Vagina (tissue), 2 donors: ENCODE measurements at regions not wholly inside any gene's neighbourhood (a gene's known extent, or its start where the extent isn't known, plus 50 kb on each side); places are given as distances from the start of the nearest gene placed in this dataset.

Source experiments
- DNase-seq, 2 donors: peaks; one replicate each; pipeline ENCODE4 v3.0.0-alpha.2; 2017; ENCODE audit errors: extremely low spot score in 2 of 2
- H3K27ac ChIP-seq: fragments of 200-600 bp; sonication (generic); one replicate; pipeline ENCODE4 v1.5.1; 2019
- H3K27me3 ChIP-seq: fragments of 200-600 bp; sonication (generic); one replicate; pipeline ENCODE4 v1.5.1; 2019
- H3K36me3 ChIP-seq, 2 donors: fragments of 200-600 bp; sonication (generic); one replicate each; pipeline ENCODE4 v1.5.1; 2017 to 2019
- H3K4me1 ChIP-seq: fragments of 200-600 bp; sonication (generic); one replicate; pipeline ENCODE4 v1.5.1; 2019
- H3K4me3 ChIP-seq, 2 donors: fragments of 200-600 bp; sonication (generic); 1 replicate in 1 of 2; 2 replicates in 1 of 2; pipeline ENCODE4 v1.5.1; 2016 to 2019
- H3K9me3 ChIP-seq: fragments of 200-600 bp; sonication (generic); one replicate; pipeline ENCODE4 v1.5.1; 2019
- CTCF ChIP-seq, 3 experiments: fragments of 450-650 bp in 2 of 3; fragments of 200-600 bp in 1 of 3; sonication (generic) in 1 of 3; IDR thresholded peaks; one replicate each; pipeline ENCODE4 v1.5.1; 2017 to 2019; ENCODE audit warnings: antibody characterized with exemption in 3 of 3, mild to moderate bottlenecking in 2 of 3, moderate library complexity in 2 of 3
- POLR2A ChIP-seq, 2 donors: fragments of 450-650 bp; IDR thresholded peaks; one replicate each; pipeline ENCODE4 v1.6.1; 2017; ENCODE audit warnings: antibody characterized with exemption in 2 of 2, mild to moderate bottlenecking in 2 of 2, moderate library complexity in 2 of 2
- POLR2AphosphoS5 ChIP-seq, 2 donors: sonication (generic); formaldehyde crosslinking; IDR thresholded peaks; one replicate each; pipeline ENCODE4 v1.9.0; 2017; ENCODE audit warnings: antibody characterized with exemption in 2 of 2, mild to moderate bottlenecking in 2 of 2, low read depth in 1 of 2; ENCODE audit not compliant: insufficient read depth in 1 of 2
- intact Hi-C: fragments of 100-400 bp; cut with DNase I; formaldehyde crosslinking; loops from one replicate; pipeline ENCODE4 v1.15.1; 2023

GRCh38 chr7:89975577-89975976 is 178.7 kb upstream of the STEAP1 start:
- Histone ChIP-seq H3K27me3 (no peaks in the 10 kb centered on the region), H3K27ac (no peak overlapping the region), H3K36me3 (no peaks in the 10 kb centered on the region), H3K4me1 (no peaks in the 10 kb centered on the region), H3K9me3 (no peaks in the 10 kb centered on the region), H3K4me3 (no peak overlapping the region)
- DNase-seq = no peak
- intact Hi-C loops = no loop called here
- TF ChIP-seq CTCF (IDR thresholded peaks at IDR 0.05) (no peak), POLR2AphosphoS5 (IDR thresholded peaks at IDR 0.05; ENCODE audit: insufficient read depth in 1 of 2, low read depth in 1 of 2) (no peak)

GRCh38 chr7:89987665-89988064 is 166.6 kb upstream of the STEAP1 start:
- no peak overlapping the region for H3K27ac ChIP-seq
- no peak overlapping the region for H3K4me3 ChIP-seq
- intact Hi-C loops = no loop called here
- no peak for DNase-seq
- no peaks in the 10 kb centered on the region for H3K36me3 ChIP-seq
- TF ChIP-seq CTCF (IDR thresholded peaks at IDR 0.05) (no peak), POLR2AphosphoS5 (IDR thresholded peaks at IDR 0.05; ENCODE audit: insufficient read depth in 1 of 2, low read depth in 1 of 2) (no peak), POLR2A (IDR thresholded peaks at IDR 0.05) (no peak)
- H3K9me3 ChIP-seq = no peaks in the 10 kb centered on the region
- no peaks in the 10 kb centered on the region for H3K27me3 ChIP-seq
- no peaks in the 10 kb centered on the region for H3K4me1 ChIP-seq

- no peaks in the 10 kb centered on the region for H3K36me3 ChIP-seq
Observed at GRCh38 chr7:89988074-89988473, 166.2 kb upstream of the STEAP1 start.

GRCh38 chr7:89989454-89989853 is 164.8 kb upstream of the STEAP1 start:
- Histone ChIP-seq H3K27ac (no peak overlapping the region), H3K36me3 (no peaks in the 10 kb centered on the region), H3K9me3 (no peaks in the 10 kb centered on the region), H3K27me3 (no peaks in the 10 kb centered on the region), H3K4me3 (no peak overlapping the region), H3K4me1 (no peaks in the 10 kb centered on the region)
- no peak for TF ChIP-seq CTCF (IDR thresholded peaks at IDR 0.05)
- no peak for TF ChIP-seq POLR2A (IDR thresholded peaks at IDR 0.05)
- no peak for TF ChIP-seq POLR2AphosphoS5 (IDR thresholded peaks at IDR 0.05; ENCODE audit: insufficient read depth in 1 of 2, low read depth in 1 of 2)
- intact Hi-C loops = no loop called here
- no peak for DNase-seq

More at GRCh38 chr7:89988074-89988473, 166.2 kb upstream of the STEAP1 start:
- no peak overlapping the region for H3K27ac ChIP-seq
- no peaks in the 10 kb centered on the region for H3K27me3 ChIP-seq
- intact Hi-C loops = no loop called here
- no peak for DNase-seq
- no peak overlapping the region for H3K4me3 ChIP-seq
- TF ChIP-seq POLR2A (IDR thresholded peaks at IDR 0.05) = no peak
- TF ChIP-seq CTCF (IDR thresholded peaks at IDR 0.05) = no peak
- TF ChIP-seq POLR2AphosphoS5 (IDR thresholded peaks at IDR 0.05; ENCODE audit: insufficient read depth in 1 of 2, low read depth in 1 of 2) = no peak
- no peaks in the 10 kb centered on the region for H3K9me3 ChIP-seq
- H3K4me1 ChIP-seq = no peaks in the 10 kb centered on the region

GRCh38 chr7:89994483-89994882 is 159.8 kb upstream of the STEAP1 start:
- H3K27ac ChIP-seq = no peak overlapping the region
- no peaks in the 10 kb centered on the region for H3K9me3 ChIP-seq
- intact Hi-C loops = no loop called here
- no peak for DNase-seq
- H3K36me3 ChIP-seq = no peaks in the 10 kb centered on the region
- H3K27me3 ChIP-seq = no peaks in the 10 kb centered on the region
- H3K4me1 ChIP-seq = no peaks in the 10 kb centered on the region
- TF ChIP-seq POLR2AphosphoS5 (IDR thresholded peaks at IDR 0.05; ENCODE audit: insufficient read depth in 1 of 2, low read depth in 1 of 2) (no peak), CTCF (IDR thresholded peaks at IDR 0.05) (no peak), POLR2A (IDR thresholded peaks at IDR 0.05) (no peak)
- no peak overlapping the region for H3K4me3 ChIP-seq
